H1 (cell line): ENCODE measurements at regions not wholly inside any gene's neighbourhood (a gene's known extent, or its start where the extent isn't known, plus 50 kb on each side); places are given as distances from the start of the nearest gene placed in this dataset.

Source experiments
- CBX5 ChIP-seq: fragments of 300-800, 300-1000 bp; sonication (generic); IDR thresholded peaks from 2 replicates; pipeline ENCODE4 v1.7.1; 2016; ENCODE audit warnings: antibody characterized with exemption, low read length, low read depth
- CEBPB ChIP-seq: IDR thresholded peaks from 2 replicates; pipeline ENCODE4 v1.6.1; 2012; ENCODE audit warnings: low read depth, low read length
- CTCF ChIP-seq, 3 experiments: IDR thresholded peaks; 1 replicate in 2 of 3; 2 replicates in 1 of 3; pipeline versions ENCODE4 v1.5.1 to v1.6.1; 2011; ENCODE audit warnings: low read length in 3 of 3, mild to moderate bottlenecking in 3 of 3, inconsistent platforms in 2 of 3, low read depth in 1 of 3, moderate library complexity in 1 of 3; ENCODE audit not compliant: insufficient read depth in 1 of 3; ENCODE audit errors: control extremely low read depth in 1 of 3
- FOSL1 ChIP-seq: IDR thresholded peaks from 2 replicates; pipeline ENCODE4 v1.6.1; 2011; ENCODE audit warnings: mild to moderate bottlenecking, low read depth, low read length, moderate library complexity; ENCODE audit not compliant: insufficient read depth
- KDM5A ChIP-seq: fragments of 200-600 bp; IDR thresholded peaks from 2 replicates; pipeline ENCODE4 v1.7.1; 2012; ENCODE audit warnings: mild to moderate bottlenecking, low read length, inconsistent platforms, mixed read lengths
- MAX ChIP-seq: IDR thresholded peaks from 2 replicates; pipeline ENCODE4 v1.6.1; 2012; ENCODE audit warnings: inconsistent platforms
- NRF1 ChIP-seq: IDR thresholded peaks from 2 replicates; pipeline ENCODE4 v1.6.1; 2011; ENCODE audit warnings: mild to moderate bottlenecking, low read depth, low read length, improper control_type of control experiment
- PHF8 ChIP-seq: fragments of 200-600 bp; sonication (generic); conservative IDR thresholded peaks from 2 replicates; pipeline ENCODE4 v1.7.1; 2012; ENCODE audit warnings: low read depth, mild to moderate bottlenecking, inconsistent platforms, low read length, moderate library complexity
- POLR2A ChIP-seq, 2 experiments: IDR thresholded peaks; 1 replicate in 1 of 2; 2 replicates in 1 of 2; pipeline ENCODE4 v1.6.1; 2011; ENCODE audit warnings: low read depth in 2 of 2, low read length in 2 of 2, mild to moderate bottlenecking in 2 of 2; ENCODE audit errors: control extremely low read depth in 1 of 2
- RAD21 ChIP-seq, 2 experiments: IDR thresholded peaks in 1 of 2; conservative IDR thresholded peaks in 1 of 2; 2 replicates each; pipeline ENCODE4 v1.6.1; 2011; ENCODE audit warnings: low read depth in 2 of 2, low read length in 2 of 2, improper control_type of control experiment in 1 of 2, inconsistent platforms in 1 of 2, mild to moderate bottlenecking in 1 of 2, moderate library complexity in 1 of 2
- USF2 ChIP-seq: IDR thresholded peaks from 2 replicates; pipeline ENCODE4 v1.6.1; 2011; ENCODE audit warnings: low read length, improper control_type of control experiment
- YY1 ChIP-seq: IDR thresholded peaks from 2 replicates; pipeline ENCODE4 v1.6.1; 2011; ENCODE audit warnings: low read depth, mild to moderate bottlenecking, low read length
- ZNF274 ChIP-seq: IDR thresholded peaks from 2 replicates; pipeline ENCODE4 v1.7.0; 2012; ENCODE audit warnings: low read length, borderline replicate concordance; ENCODE audit errors: extremely low read depth

GRCh38 chr18:1806884-1807615 is 764.3 kb downstream of the METTL4 start:
- TF ChIP-seq CTCF (IDR thresholded peaks at IDR 0.05; ENCODE audit: control extremely low read depth in 1 of 3, insufficient read depth in 1 of 3, low read depth in 1 of 3, low read length in 3 of 3): peak in 2 of 3 experiments; percentile 9 to 31; a peak in 1 of 4 replicates
- TF ChIP-seq RAD21 (IDR thresholded peaks at IDR 0.05 in 1 of 2, conservative IDR thresholded peaks at IDR 0.05 in 1 of 2; ENCODE audit: low read depth in 2 of 2, low read length in 2 of 2): peak; percentile 35 to 40; a peak in 2 of 4 replicates
- TF ChIP-seq NRF1: no peak
- no peak for TF ChIP-seq ZNF274
- TF ChIP-seq YY1: no peak
- no peak for TF ChIP-seq FOSL1
- no peak for TF ChIP-seq POLR2A (IDR thresholded peaks at IDR 0.05; ENCODE audit: control extremely low read depth in 1 of 2, low read depth in 2 of 2, low read length in 2 of 2)
- no peak for TF ChIP-seq CEBPB
- no peak for TF ChIP-seq CBX5
- no peak for TF ChIP-seq KDM5A
- no peak for TF ChIP-seq MAX
- no peak for TF ChIP-seq USF2
- TF ChIP-seq PHF8: no peak
